Renal cortex interstitium (tissue), 11 donors: ENCODE measurements at regions not wholly inside any gene's neighbourhood (a gene's known extent, or its start where the extent isn't known, plus 50 kb on each side); places are given as distances from the start of the nearest gene placed in this dataset.
A peak's percentile ranks its signal among the peaks of the same experiment; 100 is the strongest.

ENCODE experiments used
- DNase-seq, 11 donors: peaks; one replicate each; pipeline ENCODE4 v3.0.0-alpha.2; 2013; ENCODE audit warnings: low read depth in 9 of 11, low spot score in 4 of 11; ENCODE audit errors: extremely low read depth in 1 of 11

DNA sequence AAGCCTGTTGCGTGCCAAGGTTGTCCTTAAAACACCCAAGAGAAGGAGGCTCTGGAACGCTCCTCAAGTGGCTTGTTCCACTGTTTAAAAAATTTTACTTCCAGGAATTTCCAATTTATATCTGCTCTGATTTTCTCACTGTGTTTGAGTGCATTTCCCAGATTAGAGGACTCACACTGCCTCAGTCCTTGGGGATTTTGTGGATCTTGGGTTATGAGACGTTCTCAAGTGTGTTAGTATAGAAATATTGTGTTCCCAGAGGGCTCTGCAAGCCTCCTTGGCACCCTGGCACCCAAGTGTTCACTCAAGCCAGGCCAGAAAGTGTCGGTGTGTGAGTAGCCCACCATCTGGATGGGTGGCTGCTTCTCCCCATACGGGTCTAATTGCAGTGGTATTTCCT, 192.2 kb downstream of the SNX10 start:
- no peak for DNase-seq

DNA sequence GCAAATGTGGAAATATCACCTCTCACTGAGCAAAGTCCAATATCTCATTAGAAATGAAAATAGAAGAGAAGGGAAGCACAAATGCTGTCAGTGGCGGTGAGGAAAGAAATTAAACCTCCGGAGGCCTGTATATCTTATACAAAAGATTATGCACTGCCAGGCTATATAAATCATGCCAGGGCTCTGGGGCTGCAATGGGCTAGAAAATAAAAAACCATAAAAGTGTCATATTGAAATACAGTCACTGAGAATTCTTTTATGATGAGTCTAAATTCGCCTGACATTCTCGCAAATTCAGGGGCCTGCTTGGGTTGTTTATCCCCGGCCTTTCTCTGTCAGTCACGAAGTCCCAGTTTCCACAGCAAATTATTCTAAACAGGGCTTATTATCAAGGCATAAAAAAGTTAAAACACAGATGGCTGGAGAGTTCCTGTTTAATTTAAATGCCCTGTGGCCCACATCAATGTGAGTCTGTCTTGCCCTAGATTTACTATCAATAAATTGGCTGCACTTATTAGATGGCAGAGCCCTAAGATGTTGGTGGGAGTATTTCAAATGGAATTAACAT, 193.8 kb downstream of the SNX10 start:
- DNase-seq: peak in 2 of 11 donors; percentile 40 to 54

DNA sequence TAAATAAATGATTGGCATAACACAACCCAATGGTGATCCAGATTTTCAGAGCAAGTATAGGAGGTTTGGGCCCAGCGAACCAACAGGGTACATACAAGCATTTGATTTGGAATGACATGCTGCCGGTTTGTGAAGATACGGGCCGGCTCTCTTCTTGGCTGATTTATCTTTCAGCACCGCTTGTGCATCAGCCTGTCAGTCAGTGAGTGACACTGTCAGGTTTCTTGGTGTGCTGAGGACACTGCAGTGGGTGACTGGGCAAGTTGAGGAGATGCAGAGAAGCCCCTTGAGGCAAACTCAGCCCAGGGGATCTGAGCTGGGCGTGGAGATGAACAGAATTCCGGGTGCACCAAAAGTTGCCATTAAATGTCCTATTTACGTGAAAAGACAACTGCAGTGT, 194.5 kb downstream of the SNX10 start:
- no peak for DNase-seq

DNA sequence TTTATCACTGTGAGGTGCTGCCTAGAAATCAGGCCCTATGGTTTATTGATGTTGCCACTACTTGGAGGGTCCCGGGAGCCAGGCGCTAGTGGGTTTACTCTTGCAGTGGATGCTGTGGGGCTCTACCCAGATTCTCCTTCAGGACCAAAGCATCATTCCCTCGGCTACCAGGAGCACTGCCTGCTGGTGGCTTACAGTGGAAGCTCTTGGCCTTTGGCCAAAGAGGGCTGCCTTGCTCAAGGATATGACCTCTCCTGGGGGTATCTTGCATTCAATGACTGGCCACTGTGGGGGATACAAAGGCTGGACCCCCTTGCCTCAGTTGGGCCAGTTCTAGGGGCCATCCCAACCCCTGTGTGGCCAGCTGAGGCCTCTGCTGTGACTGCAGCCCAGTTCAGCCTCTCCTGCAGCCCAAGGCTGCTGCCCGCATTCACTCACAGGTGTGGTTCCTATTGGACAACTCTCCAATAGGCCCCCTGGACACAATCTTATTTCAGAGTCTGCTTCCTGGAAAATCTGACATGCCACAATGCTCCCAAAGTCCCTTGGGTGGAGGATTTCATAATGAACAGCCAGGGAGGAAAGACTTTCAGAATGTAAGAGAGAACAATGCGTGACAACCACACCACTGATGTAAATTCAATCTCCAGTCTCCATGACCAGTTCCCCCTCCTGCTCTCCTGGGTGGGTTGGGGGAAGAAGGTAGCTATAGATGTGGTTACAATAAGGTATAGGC, 196.3 kb downstream of the SNX10 start:
- no peak for DNase-seq

DNA sequence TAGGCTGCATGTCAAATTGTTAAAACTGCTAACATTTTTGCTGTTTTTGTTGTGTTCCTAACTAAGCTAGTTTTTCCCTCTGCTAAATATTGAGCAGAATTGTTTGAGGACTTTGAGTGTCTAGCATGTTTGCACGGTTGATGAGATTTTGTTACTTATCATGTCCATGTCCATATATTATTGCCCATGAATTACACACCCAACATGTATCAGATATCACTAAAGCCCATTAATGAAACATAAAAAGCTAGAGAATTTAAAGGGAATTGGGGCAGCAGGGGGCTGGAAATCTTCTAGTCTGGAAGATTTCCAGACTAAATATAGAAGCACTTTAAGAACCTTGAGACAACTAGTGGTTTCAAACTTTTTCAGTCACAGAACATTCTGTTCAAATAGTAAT, 197.7 kb downstream of the SNX10 start:
- no peak for DNase-seq

DNA sequence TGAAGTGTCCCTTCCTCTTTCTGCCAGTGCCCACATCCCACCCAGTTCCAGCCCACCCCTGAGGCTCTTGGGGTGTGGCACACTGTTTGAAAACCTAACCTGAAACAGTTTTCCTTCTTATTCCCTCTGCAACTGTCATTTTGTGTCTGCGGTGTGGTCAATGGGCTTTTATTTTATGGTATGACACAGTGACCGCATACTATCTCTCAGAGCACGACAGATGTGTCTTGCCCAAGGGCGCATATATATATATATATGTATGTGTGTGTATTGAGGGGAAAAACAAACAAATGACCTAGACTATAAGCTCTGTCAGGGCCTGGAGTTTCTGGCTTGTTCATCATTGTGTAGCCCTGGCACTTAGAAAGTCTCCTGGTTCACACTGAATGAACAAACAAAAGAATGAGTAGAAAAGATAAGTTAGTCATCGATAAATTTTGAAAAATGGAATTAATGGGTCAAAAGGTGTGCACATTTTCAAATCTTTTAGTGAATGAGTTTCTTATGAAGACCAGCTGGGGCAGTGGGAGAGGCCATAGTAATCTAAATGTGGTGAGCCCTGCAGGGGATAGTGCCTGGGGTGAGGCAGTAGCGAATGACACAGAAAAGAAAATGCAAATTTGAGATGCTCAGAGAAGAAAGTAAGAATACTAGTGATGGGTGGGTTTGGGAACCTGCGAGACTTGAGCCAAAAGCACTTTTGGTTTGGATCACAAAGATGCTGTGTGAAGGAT, 198.4 kb downstream of the SNX10 start:
- no peak for DNase-seq

DNA sequence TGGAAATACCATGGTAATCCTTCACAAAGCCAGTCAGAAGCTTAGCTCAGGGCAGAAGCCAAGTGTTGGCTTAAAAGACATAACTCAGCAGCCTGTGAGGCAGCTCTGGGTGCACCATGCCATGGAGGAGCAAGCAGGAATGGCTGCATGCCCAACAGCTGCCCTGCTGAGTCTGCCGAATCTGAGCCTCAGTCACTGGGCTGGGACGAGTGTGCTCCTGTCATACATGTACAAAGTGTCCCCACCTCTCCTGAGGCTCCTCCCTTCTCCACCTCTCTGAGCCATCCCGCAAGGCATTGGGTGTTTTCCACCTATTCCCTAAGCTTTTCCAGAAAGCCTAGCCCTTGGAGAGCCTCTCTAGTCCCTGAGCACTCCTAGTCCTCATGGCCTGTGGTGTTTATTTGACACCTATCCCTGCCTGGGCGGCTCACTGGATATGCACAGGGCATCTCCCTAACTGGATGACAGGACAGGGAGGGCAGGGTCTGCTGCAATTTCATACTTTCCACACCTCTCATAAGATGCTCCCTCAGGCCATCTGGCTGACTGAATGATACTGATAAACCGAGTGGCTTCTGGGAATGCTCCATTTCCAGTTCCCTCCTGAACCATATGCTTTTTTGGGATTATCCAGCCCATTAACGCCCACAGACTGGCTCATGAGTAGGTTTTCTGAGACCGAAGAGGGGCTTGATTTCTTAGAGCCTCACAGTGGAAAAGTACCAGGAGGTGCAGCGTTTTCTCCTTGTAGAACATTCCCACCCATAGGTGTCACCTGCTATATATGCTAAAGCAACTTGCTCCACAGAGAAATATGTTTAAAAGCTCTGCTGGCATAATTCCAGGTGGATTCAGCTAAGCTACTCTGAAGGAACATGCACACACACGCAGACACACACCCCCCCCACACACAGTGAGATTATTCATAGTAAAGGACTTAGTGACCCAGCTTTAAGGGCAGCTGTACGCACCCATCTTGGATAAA, 199.3 kb downstream of the SNX10 start:
- DNase-seq: no peak

DNA sequence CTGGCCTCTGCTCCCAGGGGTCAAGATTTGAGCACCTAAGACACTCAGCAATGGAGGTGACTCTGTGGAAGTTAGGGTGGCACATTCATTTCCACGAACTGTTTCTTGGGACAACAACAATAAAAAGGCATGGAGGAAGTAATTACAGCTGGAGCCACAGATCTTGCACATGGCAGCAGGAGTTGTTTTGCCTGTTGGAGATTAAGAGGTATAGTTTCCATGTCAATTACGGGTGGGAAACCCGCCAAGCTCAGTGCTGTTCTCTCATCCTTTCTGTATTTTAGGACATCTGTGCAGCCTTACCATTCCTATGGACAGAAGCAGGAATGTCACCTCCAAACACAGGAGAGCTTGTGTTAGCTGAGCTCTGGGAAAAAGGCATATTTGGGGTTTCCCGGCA, 201.2 kb downstream of the SNX10 start:
- no peak for DNase-seq

DNA sequence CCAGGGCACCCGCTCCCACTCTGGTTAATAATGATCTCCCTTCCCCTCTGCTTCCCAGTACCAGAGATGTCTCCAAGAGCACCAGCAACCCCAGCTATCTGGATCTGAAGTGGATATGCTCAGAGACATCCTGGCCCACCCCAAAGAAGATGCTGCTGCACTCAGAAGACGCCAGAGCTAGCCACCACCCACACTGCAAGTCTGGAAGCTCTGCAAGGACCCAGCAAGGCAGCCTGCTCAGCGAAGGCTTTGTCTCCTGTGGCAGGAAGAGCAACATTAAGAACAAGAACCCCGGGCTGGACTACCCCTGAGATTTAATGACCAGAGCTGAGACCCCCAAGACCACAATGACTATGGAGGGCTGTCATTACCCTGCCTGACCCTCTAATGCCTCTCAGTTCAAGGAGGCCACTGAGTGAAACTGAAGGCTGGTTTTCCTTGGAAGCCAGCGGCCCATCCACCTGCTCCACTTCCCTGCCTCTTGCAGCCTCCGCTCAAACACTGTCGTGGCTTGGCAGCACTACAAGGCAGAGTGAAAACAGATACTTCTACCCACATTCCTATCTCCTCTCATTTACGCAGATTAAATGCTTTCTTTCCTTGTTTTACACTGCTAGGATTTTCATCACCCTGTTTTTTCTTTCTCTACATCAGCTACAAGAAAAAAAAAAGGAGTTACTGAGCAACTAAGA, 202.2 kb downstream of the SNX10 start:
- DNase-seq: no peak

DNA sequence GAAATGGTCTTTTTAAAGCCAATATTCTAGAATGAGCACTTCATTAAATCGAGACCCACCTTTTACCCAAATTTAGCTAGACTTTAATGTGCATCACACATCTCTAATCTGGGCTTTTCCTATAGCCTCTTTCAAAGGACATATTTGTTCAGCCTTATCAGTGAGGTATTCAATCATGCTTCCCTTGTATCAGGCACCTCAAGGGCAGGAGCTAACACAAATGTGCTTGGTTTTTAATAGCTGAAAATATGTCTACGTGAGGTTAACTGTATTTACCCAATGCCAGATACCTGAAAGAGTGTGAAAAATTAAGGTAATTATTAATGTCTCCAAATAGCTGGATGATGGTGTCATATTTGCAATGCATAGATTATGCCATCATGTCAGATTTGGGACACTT, 203.9 kb downstream of the SNX10 start:
- no peak for DNase-seq

DNA sequence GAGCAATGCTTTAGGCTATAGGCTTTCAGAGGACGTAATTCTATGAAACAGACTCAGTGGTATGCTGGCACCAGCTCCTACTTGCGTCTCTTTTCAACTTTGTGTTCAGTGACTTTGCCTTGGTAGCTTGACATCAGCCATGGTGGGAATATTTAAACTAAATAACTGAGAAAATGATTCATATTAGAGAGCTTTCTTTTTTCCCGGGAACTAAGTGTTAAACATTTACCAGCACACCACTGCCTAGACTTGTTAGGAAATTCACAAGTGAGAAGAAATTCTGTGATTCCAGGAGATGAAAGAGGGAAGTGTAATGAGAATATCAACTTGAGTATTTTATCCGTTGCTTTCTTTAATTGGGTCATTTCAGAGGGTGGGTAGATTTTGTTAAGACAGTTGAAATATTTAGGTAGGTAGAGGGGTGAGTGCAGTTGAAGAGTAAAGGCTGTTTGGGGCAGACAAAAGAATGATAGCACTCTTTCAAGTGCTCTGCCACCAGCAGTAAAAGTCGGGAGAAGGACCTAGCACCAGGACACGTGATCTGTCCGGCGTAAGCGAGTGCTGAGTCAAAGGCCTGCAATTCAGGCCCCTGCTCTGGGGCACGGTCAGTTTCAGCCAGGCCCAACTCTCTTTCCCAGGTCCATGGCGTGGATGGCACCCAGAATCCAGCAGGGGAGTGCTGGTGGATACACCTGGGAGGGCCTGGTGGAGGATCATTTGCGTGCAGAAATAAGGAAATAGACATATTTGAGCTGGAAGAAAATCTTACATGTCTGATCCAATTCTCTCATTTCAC, 206.3 kb downstream of the SNX10 start:
- no peak for DNase-seq

DNA sequence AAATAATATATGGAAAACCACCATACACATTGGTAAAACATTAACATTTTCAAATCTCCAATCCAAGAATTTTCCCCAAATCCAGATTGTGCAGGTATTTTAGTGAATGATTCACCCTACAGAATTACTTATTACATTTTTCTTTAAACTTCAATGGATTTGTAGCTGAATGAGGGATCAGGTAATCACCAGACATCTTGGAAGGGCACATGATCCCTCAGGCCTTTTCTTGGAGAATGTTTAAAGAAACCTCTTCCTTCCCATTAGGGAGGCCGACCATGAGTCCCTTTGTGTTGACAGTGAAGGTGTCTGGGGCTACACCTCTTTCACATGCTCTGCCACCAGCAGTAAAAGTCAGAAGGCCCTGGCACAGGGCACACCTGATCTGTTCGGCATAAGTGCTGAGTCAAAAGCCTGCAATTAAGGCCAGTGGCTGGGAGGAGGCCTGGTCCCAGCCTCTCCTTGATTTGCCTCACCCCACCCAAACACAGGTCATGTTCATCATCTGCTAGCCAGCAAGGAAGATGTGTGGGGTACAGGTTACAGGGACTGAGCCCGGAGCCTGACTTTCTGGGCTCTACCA, 207.7 kb downstream of the SNX10 start:
- DNase-seq: no peak

DNA sequence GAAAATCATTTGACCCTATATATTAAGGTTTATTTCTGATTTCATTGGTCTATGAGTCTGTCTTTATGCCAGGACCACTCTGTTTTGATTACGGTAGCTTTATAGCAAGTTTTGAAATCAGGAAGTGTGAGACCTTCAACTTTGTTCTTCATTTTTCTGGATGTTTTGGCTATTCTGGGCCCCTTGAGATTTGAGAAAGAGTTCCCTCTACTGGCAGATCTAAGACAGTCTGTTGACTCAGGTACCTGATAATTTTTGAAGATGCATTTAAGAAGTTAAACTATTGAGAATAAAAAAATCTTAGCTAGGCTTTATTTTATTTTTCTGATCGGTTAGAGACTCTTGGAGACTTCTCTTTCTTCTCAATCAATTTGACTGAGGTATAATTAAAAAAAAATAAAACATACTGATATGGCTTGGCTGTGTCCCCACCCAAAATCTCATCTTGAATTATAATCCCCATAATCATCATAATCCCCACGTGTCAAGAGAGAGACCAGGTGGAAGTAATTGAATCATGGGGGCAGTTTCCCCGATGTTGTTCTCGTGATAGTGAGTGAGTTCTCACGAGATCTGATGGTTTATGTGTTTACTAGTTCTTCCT, 209.2 kb downstream of the SNX10 start:
- DNase-seq: no peak

DNA sequence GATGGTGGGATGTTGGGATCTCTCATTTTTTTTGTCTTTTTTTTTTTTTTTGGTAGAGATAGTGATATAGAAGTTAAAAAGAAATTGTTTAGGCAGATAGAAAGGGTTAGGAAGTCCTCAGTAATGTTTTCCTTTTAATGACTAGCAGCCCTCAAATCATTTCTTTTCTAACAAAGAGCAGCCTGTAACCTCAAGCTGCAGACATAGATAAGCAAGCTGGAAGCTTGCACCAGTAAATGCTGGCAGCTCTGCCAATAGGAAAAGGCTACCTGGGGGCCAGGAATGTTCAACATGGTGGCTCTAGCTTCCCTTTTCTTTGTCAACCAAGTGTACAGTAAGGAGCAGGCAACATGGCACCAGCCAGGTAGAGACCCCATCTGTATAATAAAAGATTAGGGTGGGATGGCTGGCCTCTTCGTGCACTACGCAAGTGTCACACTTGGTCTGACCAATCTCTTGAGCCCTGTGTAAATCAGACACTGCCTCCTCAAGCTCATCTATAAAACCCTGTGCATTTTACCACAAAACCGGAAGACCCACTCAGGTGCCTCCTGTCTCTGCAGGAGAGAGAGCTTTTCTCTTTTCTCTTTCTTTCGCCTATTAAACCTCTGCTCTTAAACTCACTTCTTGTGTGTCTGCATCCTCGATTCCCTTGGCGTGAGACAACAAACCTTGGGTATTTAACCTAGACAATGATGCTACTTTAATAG, 212.9 kb downstream of the SNX10 start:
- no peak for DNase-seq

DNA sequence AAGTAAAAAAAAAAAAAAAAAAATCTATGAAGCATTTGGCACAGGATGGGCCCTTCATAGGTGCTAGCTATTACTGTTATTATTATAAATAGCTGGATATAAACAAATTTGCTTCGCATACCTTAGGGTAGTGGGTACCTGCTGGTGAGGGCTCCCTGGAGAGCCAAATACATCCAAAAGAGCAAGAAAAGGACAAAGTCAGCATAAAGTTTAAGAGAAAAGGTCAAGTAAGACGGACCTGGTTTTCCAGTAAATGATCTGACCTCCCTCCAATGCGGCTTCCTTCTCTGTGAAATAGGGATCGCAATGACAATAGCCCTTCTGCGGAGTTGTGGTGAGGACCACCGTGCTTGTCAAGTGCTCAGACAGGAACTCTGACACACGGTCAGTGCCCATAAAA, 214.5 kb downstream of the SNX10 start:
- no peak for DNase-seq

DNA sequence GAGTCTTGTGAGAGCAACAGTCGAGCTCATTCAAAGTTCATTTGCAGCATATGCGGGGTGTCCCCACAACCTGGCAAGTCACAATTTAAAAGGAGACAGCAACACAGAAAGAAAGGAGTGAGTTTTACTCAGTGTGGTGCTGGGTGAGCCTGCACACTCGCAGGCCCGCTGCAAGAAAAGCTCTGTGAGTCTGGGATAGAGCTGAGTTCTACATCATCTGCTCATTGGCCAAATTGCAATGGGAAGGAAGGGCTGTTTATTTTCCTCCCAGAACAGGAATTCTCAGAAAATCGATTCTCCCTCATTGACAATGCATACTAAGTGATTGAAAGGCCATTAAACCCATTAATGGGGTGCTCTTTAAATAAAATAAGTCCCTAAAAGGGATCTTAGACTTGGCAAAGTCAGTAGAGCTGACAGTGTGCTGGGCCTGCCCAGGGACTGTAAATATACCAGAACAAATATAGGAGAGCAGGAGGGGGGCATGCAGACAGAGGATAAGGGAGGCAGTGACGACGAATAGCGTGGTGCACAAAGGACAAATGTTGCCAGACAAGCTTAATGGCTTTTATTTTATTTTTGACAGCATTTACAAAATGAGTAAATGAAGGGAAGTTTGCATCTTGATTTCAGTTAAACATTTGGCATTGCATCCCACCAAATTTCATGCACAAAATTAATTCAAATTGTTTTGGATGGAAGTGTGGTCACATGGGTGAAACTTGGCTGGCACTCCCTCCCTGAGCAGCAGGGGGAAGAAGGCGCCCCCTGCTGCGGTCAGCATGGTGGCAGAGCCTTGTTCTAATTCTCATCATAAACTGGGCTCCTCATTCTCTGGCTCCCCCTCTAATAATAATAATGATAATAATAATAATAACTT, 215.7 kb downstream of the SNX10 start:
- DNase-seq: no peak
